ENCODE measurements at regions not wholly inside any gene's neighbourhood (a gene's known extent, or its start where the extent isn't known, plus 50 kb on each side); places are given as distances from the start of the nearest gene placed in this dataset.

GRCh38 chr3:10596746-10597448 lies 91.5 kb upstream of the ATP2B2 start:
- Histone ChIP-seq H3K36me3 (no peaks in the 10 kb centered on the region), H3K27ac (no peak overlapping the region), H3K27me3 (peaks cover 47% of the 10 kb centered on the region), H3K4me1 (no peaks in the 10 kb centered on the region), H3K4me3 (no peak overlapping the region), H3K9me3 (no peaks in the 10 kb centered on the region)
- WGBS, 2 donors (ENCODE audit: low coverage in 1 of 2) = 72 to 76% methylated on average over 3 to 10 of the region's 13 CpGs
- TF ChIP-seq POLR2AphosphoS5 (IDR thresholded peaks at IDR 0.05) = no peak
- TF ChIP-seq CTCF (IDR thresholded peaks at IDR 0.05) = no peak
- TF ChIP-seq EP300 (IDR thresholded peaks at IDR 0.05) = no peak
- no peak for TF ChIP-seq POLR2A (IDR thresholded peaks at IDR 0.05)
- ATAC-seq = no peak

GRCh38 chr3:10597733-10598132 lies 92.3 kb upstream of the ATP2B2 start:
- Histone ChIP-seq H3K4me1 (no peaks in the 10 kb centered on the region), H3K36me3 (no peaks in the 10 kb centered on the region), H3K9me3 (no peaks in the 10 kb centered on the region), H3K4me3 (no peak overlapping the region), H3K27ac (no peak overlapping the region), H3K27me3 (peaks cover 45% of the 10 kb centered on the region)
- ATAC-seq = no peak
- TF ChIP-seq EP300 (IDR thresholded peaks at IDR 0.05) (no peak), POLR2A (IDR thresholded peaks at IDR 0.05) (no peak), POLR2AphosphoS5 (IDR thresholded peaks at IDR 0.05) (no peak), CTCF (IDR thresholded peaks at IDR 0.05) (no peak)
- WGBS, 2 donors (ENCODE audit: low coverage in 1 of 2) = 52 to 61% methylated on average over 4 of the region's 4 CpGs

- no peaks in the 10 kb centered on the region for H3K9me3 ChIP-seq
- TF ChIP-seq POLR2A (IDR thresholded peaks at IDR 0.05) (no peak), CTCF (IDR thresholded peaks at IDR 0.05) (no peak), EP300 (IDR thresholded peaks at IDR 0.05) (no peak), POLR2AphosphoS5 (IDR thresholded peaks at IDR 0.05) (no peak)
- peaks cover 43% of the 10 kb centered on the region for H3K27me3 ChIP-seq
- no peak overlapping the region for H3K27ac ChIP-seq
- no peak overlapping the region for H3K4me3 ChIP-seq
- H3K4me1 ChIP-seq = no peaks in the 10 kb centered on the region
- H3K36me3 ChIP-seq = no peaks in the 10 kb centered on the region
- WGBS, 2 donors (ENCODE audit: low coverage in 1 of 2) = 69 to 82% methylated on average over 3 to 4 of the region's 6 CpGs
- ATAC-seq = no peak
Measured at GRCh38 chr3:10599017-10599416, 93.6 kb upstream of the ATP2B2 start.

- 47 to 70% methylated on average over 6 to 7 of the region's 9 CpGs for WGBS, 2 donors (ENCODE audit: low coverage in 1 of 2)
- TF ChIP-seq CTCF (IDR thresholded peaks at IDR 0.05) = no peak
- no peak for TF ChIP-seq EP300 (IDR thresholded peaks at IDR 0.05)
- no peak for TF ChIP-seq POLR2A (IDR thresholded peaks at IDR 0.05)
- TF ChIP-seq POLR2AphosphoS5 (IDR thresholded peaks at IDR 0.05) = no peak
- Histone ChIP-seq H3K27me3 (peaks cover 43% of the 10 kb centered on the region), H3K36me3 (no peaks in the 10 kb centered on the region), H3K4me1 (no peaks in the 10 kb centered on the region), H3K27ac (no peak overlapping the region), H3K4me3 (no peak overlapping the region), H3K9me3 (no peaks in the 10 kb centered on the region)
- no peak for ATAC-seq
Measured at GRCh38 chr3:10599444-10599843, 94.1 kb upstream of the ATP2B2 start.

- H3K9me3 ChIP-seq = no peaks in the 10 kb centered on the region
- H3K4me3 ChIP-seq = no peak overlapping the region
- no peak for ATAC-seq
- TF ChIP-seq EP300 (IDR thresholded peaks at IDR 0.05) (no peak), POLR2AphosphoS5 (IDR thresholded peaks at IDR 0.05) (no peak), CTCF (IDR thresholded peaks at IDR 0.05) (no peak), POLR2A (IDR thresholded peaks at IDR 0.05) (no peak)
- H3K36me3 ChIP-seq = no peaks in the 10 kb centered on the region
- no peak overlapping the region for H3K27ac ChIP-seq
- H3K27me3 ChIP-seq = peaks cover 38% of the 10 kb centered on the region
- 34% methylated on average over 4 of the region's 8 CpGs; no CpG with 5 or more reads in 1 of the 2 donors for WGBS, 2 donors (ENCODE audit: low coverage in 1 of 2)
- no peaks in the 10 kb centered on the region for H3K4me1 ChIP-seq
Measured at GRCh38 chr3:10600296-10600714, 94.9 kb upstream of the ATP2B2 start.

All from gastroesophageal sphincter (tissue), 4 donors.